K562 (cell line): ENCODE measurements at regions not wholly inside any gene's neighbourhood (a gene's known extent, or its start where the extent isn't known, plus 50 kb on each side); places are given as distances from the start of the nearest gene placed in this dataset. TPM values are rescaled to one million over a fixed set of nuclear protein-coding genes. Genes with fewer than 3 reads are reported as not detected.

Source experiments
- ATAC-seq: fragments of 200-7000 bp; cut with Tn5 transposase; 3 replicates; pipeline ENCODE4 v1.9.1; 2020; ENCODE audit warnings: moderate library complexity
- BruUV-seq: library from RNA; stranded (reverse); fragments of 400-500 nt; replicated peaks from 2 replicates; lab custom pipeline; 2021; lab: Mats Ljungman, UMichigan
- CTCF ChIA-PET: fragments of 300-600 bp; formaldehyde crosslinking; extraction: SDS; loops from one replicate; lab custom pipeline; 2021; ENCODE audit warnings: low intra/inter-chr PET ratio; lab: Yijun Ruan, JAX
- POLR2A ChIA-PET: fragments of 300-600, 350-650 bp; sonication (Branson Sonifier 250); formaldehyde crosslinking; extraction: SDS; loops from one replicate; lab custom pipeline; 2021; ENCODE audit warnings: antibody characterized with exemption, inconsistent platforms; lab: Yijun Ruan, JAX
- DNase-seq, 4 experiments: peaks; one replicate each; pipeline versions ENCODE4 v3.0.0 to v3.0.0-alpha.2; 2011 to 2018; ENCODE audit warnings: low spot score in 3 of 4, mixed read lengths in 3 of 4; ENCODE audit errors: extremely low read depth in 1 of 4
- FAIRE-seq: peaks from 2 replicates; lab custom pipeline; 2011; peaks lifted over from hg19 to GRCh38; lab: Jason Lieb, UNC
- H2AFZ ChIP-seq: 2 replicates; pipeline ENCODE4 v1.6.0; 2011; ENCODE audit warnings: low read depth, low read length, control low read depth, inconsistent platforms
- H3K27ac ChIP-seq: fragments of 200-600 bp; 3 replicates; pipeline ENCODE4 v1.8.0; 2011; ENCODE audit warnings: low read depth, mild to moderate bottlenecking, control low read depth, inconsistent platforms, low read length, moderate library complexity, mixed read lengths; ENCODE audit errors: extremely low read depth
- H3K27me3 ChIP-seq, 2 experiments: fragments of 300-600 bp in 1 of 2; 2 replicates in 1 of 2; 3 replicates in 1 of 2; pipeline versions ENCODE4 v1.6.0 to v1.8.0; 2011; ENCODE audit warnings: inconsistent platforms in 2 of 2, low read length in 2 of 2, mild to moderate bottlenecking in 1 of 2, mixed read lengths in 1 of 2, moderate library complexity in 1 of 2; ENCODE audit not compliant: control insufficient read depth in 2 of 2, insufficient read depth in 2 of 2
- H3K36me3 ChIP-seq: fragments of 300-600 bp; 3 replicates; pipeline ENCODE4 v1.8.0; 2011; ENCODE audit warnings: mild to moderate bottlenecking, low read length, inconsistent platforms; ENCODE audit not compliant: control insufficient read depth, insufficient read depth
- H3K4me1 ChIP-seq, 2 experiments: fragments of 200-600 bp in 1 of 2; replicated peaks in 1 of 2; 2 replicates in 1 of 2; 3 replicates in 1 of 2; pipeline versions ENCODE4 v1.5.1 to v1.8.0; 2011; ENCODE audit warnings: inconsistent platforms in 2 of 2, low read length in 2 of 2, mild to moderate bottlenecking in 1 of 2, mixed read lengths in 1 of 2, moderate library complexity in 1 of 2; ENCODE audit not compliant: control insufficient read depth in 2 of 2, insufficient read depth in 2 of 2
- H3K4me2 ChIP-seq: 2 replicates; pipeline ENCODE4 v1.6.1; 2011; ENCODE audit warnings: low read length, control low read depth, inconsistent platforms, mixed read lengths; ENCODE audit not compliant: insufficient read depth
- H3K4me3 ChIP-seq: fragments of 200-600 bp; sonication (generic), shearing (Covaris generic); 2 replicates; pipeline ENCODE4 v1.5.1; 2016; ENCODE audit warnings: control low read depth, inconsistent platforms
- H3K79me2 ChIP-seq: fragments of 200-600 bp; 3 replicates; pipeline ENCODE4 v1.8.0; 2011; ENCODE audit warnings: low read length, inconsistent platforms; ENCODE audit not compliant: control insufficient read depth, insufficient read depth
- H3K9ac ChIP-seq, 2 experiments: 2 replicates each; pipeline versions ENCODE4 v1.6.0 to v1.6.1; 2011; ENCODE audit warnings: low read depth in 2 of 2, low read length in 2 of 2, control low read depth in 1 of 2, inconsistent platforms in 1 of 2, mild to moderate bottlenecking in 1 of 2, mixed read lengths in 1 of 2; ENCODE audit not compliant: insufficient read depth in 1 of 2
- H3K9me1 ChIP-seq: one replicate; pipeline ENCODE4 v1.6.0; 2011; ENCODE audit warnings: inconsistent platforms, mild to moderate bottlenecking, low read length, moderate library complexity; ENCODE audit not compliant: control insufficient read depth, insufficient read depth
- H3K9me3 ChIP-seq: replicated peaks from 2 replicates; pipeline ENCODE4 v1.5.1; 2011; ENCODE audit warnings: low read depth, low read length, inconsistent platforms; ENCODE audit not compliant: control insufficient read depth, insufficient read depth
- H4K20me1 ChIP-seq: replicated peaks from 2 replicates; pipeline ENCODE4 v1.6.1; 2011; ENCODE audit warnings: low read length, inconsistent platforms, mixed read lengths; ENCODE audit not compliant: control insufficient read depth, insufficient read depth
- MAFF ChIP-seq: IDR thresholded peaks from 2 replicates; pipeline ENCODE4 v1.6.1; 2012; ENCODE audit warnings: low read length, improper control_type of control experiment
- TCF7 ChIP-seq: sonication (generic); IDR thresholded peaks from 2 replicates; pipeline ENCODE4 v1.6.1; 2016; ENCODE audit warnings: antibody characterized with exemption, borderline replicate concordance
- in situ Hi-C: fragments of 300-500 bp; cut with MboI; formaldehyde crosslinking; loops from 4 replicates; pipeline ENCODE4 v1.15.0; 2018; ENCODE audit warnings: inconsistent platforms, mixed read lengths
- intact Hi-C: fragments of 100-400 bp; cut with micrococcal nuclease; formaldehyde crosslinking; loops from 2 replicates; pipeline ENCODE4 v1.14.2; 2022
- small RNA-seq: library from RNA; depleted of rRNA; stranded (forward); fragments of <200 nt; gene quantifications from one replicate; pipeline ENCODE3, GENCODE V24; 2014

- no peak overlapping the region for H3K4me2 ChIP-seq
- H3K27ac ChIP-seq = no peak overlapping the region
- H3K4me3 ChIP-seq = no peak overlapping the region
- FAIRE-seq = no peak
- no peak overlapping the region for H3K9ac ChIP-seq
- in situ Hi-C loops = no loop called here
- intact Hi-C loops = no loop called here
- H3K79me2 ChIP-seq = no peaks in the 10 kb centered on the region
- no peaks in the 10 kb centered on the region for H3K9me3 ChIP-seq
- TF ChIP-seq MAFF = peak; percentile 13; the same call in 1 of the 2 replicates
- no peak for TF ChIP-seq TCF7
- H3K27me3 ChIP-seq = no peaks in the 10 kb centered on the region
- DNase-seq = no peak
- H3K9me1 ChIP-seq = no peaks in the 10 kb centered on the region
- H4K20me1 ChIP-seq = no peaks in the 10 kb centered on the region
- H3K36me3 ChIP-seq = no peaks in the 10 kb centered on the region
- no peak for ATAC-seq
- H3K4me1 ChIP-seq = no peaks in the 10 kb centered on the region
- BruUV-seq = no TSS peak
- ChIA-PET POLR2A (no interaction called here), CTCF (no interaction called here)
- H2AFZ ChIP-seq = no peak overlapping the region
Observed at GRCh38 chr19:27580906-27581305, 1632.0 kb downstream of the UQCRFS1 start.

Small RNAs in the stretch of these regions (small RNA-seq; reads per million reads assigned to genes)
- gene AC006504.6 (not detected), gene RNA5SP470 (not detected)
